ENCODE measurements at regions not wholly inside any gene's neighbourhood (a gene's known extent, or its start where the extent isn't known, plus 50 kb on each side); places are given as distances from the start of the nearest gene placed in this dataset.

DNA sequence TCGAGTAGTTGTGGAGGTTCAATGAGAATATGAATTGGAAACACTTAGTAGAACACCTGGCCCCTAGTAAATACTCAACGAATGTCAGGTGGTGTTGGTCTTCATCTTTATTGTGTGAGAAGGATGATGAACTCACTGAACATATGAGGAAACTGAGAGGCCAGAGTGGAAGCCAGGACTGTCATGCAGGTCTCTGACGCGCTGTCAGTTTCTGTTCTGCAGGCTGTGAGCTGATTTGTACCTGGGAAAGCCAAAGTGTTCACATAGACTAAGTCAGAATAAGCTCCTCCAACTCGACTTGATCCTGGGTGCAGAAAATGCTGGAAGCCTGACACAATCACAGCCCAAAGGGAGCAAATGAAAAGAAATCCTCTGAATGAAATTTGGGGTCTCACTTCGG is 222.2 kb downstream of the LY86 start:
- Mint-ChIP-seq H3K4me3 (peak overlapping the region; percentile 83 to 94 (median 93)), H3K36me3 (no peaks in the 10 kb centered on the region), H3K4me1 (peaks cover 19 to 23% of the 10 kb centered on the region in 2 donors), H3K27me3 (ENCODE audit: low read depth in 3 of 3) (peaks cover 0 to 5% (median 2%) of the 10 kb centered on the region in 3 donors), H3K9me3 (no peaks in the 10 kb centered on the region), H3K27ac (peak overlapping the region in 5 of 6 donors; percentile 25 to 90 (median 71))
- no peak for DNase-seq

DNA sequence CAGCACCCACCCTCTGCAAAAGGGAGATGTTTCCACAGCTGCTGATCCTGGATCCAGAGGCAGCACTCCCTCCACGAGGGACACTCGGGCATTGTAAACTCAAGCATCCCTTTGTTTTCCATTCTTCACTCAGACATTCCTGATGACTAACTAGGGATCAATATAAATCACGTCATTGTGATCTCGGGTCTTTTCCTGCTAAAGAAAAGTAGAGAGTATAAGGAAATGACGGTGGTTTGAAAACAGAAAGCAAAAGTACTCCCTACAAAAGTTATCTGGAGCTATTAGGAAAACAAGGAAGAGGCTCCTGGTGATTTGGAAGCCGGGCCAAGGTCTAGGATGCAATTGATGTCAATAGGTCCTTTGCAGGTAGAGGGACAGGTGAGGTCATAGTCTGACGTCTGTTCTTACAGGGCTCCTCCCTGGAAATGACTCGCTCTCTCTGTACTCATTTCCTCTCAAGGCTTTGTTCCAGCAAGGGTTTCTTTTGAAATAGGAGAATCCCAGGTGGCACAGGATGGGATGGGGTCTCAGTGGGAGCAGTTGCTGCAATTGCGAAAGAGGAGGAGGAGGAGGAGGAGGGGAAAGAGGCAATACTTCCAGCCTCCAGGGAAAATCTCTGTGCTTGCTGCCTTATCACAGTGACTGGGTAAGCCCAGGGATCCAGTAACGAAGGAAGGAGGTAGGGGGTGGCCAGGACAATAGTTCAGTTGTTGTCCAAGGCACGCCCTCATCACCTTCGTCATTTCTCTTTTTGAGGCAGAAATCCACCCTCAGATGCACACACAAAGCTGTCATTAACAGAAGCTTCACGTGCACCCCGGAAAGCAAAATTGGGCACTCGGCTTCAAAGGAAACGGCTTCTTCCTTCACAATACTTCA is 222.8 kb downstream of the LY86 start:
- Mint-ChIP-seq H3K36me3 (no peaks in the 10 kb centered on the region), H3K9me3 (no peaks in the 10 kb centered on the region), H3K4me3 (peak overlapping the region; percentile 83 to 94 (median 93)), H3K27ac (peak overlapping the region in 5 of 6 donors; percentile 71 to 91 (median 89)), H3K4me1 (peaks cover 19 to 23% of the 10 kb centered on the region in 2 donors), H3K27me3 (ENCODE audit: low read depth in 3 of 3) (peaks cover 0 to 5% (median 2%) of the 10 kb centered on the region in 3 donors)
- peak; percentile 22 to 29 (median 25) for DNase-seq

DNA sequence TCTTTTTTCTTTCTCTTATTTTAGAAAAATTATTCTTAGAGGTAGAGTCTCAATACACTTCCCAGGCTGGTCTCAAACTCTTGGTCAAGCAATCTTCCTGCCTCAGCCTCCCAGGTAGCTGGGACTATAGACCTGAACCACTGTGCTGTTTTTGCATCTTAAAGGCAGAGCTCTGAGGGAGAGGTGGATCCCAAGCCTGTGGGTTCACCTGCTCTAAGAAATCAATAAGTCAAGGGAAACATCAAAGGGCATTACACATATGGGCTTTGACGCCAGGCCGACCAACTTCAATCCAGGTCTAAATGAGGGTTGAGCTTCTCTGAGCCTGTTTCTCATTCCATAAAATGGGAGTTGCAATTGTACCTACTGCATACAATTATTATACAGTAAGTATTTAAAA is 223.9 kb downstream of the LY86 start:
- DNase-seq = no peak
- Mint-ChIP-seq H3K27me3 (ENCODE audit: low read depth in 3 of 3) (peaks cover 0 to 5% (median 2%) of the 10 kb centered on the region in 3 donors), H3K36me3 (no peaks in the 10 kb centered on the region), H3K4me1 (peaks cover 19 to 23% of the 10 kb centered on the region in 2 donors), H3K27ac (peak overlapping the region in 1 of 6 donors; percentile 12), H3K4me3 (peak overlapping the region in 4 of 5 donors; percentile 27 to 94 (median 89)), H3K9me3 (no peaks in the 10 kb centered on the region)

DNA sequence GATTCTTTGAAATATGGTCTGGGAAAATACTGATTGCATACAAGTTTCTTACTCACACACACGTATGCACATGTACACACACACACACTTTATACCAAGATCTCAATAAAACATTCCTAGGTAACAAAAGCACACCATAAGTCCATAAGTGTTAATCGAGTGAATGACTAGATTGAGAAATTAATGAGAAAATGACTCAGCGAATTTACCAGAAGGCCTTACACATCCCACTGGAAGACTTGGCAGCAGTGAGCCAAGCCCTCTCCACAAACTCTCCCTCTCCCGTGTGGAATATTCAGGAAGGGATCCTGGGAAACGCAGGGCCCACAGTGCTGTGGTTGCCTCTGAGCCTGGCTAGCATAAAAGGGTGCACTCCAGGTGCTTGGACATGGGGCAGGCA is 227.2 kb downstream of the LY86 start:
- H3K4me3 Mint-ChIP-seq = no peak overlapping the region
- H3K4me1 Mint-ChIP-seq = peaks cover 17% of the 10 kb centered on the region in 2 donors
- no peaks in the 10 kb centered on the region for H3K36me3 Mint-ChIP-seq
- peaks cover 0 to 13% (median 5%) of the 10 kb centered on the region in 3 donors for H3K27me3 Mint-ChIP-seq (ENCODE audit: low read depth in 3 of 3)
- H3K9me3 Mint-ChIP-seq = no peaks in the 10 kb centered on the region
- H3K27ac Mint-ChIP-seq = no peak overlapping the region
- DNase-seq = no peak

DNA sequence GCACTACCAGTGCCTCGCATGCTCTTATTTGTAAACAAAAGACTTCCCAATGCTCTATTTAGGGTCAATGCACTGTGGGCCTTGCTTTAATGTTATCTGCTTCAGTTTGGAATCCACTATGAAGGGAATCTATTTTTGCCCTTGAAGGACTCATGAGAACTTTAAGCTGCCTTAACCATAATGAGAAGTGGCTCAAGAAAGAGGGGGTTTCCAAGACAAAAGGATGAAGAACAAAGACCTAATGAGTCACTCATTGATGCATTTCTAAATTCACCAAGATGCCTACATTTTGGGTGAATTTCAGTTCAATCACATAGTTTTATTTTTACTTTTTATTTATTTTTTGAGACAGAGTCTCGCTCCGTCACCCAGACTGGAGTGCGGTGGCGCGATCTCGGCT is 228.2 kb downstream of the LY86 start:
- peaks cover 7% of the 10 kb centered on the region in 2 donors for H3K4me1 Mint-ChIP-seq
- no peaks in the 10 kb centered on the region for H3K36me3 Mint-ChIP-seq
- no peak for DNase-seq
- peaks cover 0 to 14% (median 5%) of the 10 kb centered on the region in 3 donors for H3K27me3 Mint-ChIP-seq (ENCODE audit: low read depth in 3 of 3)
- H3K4me3 Mint-ChIP-seq = no peak overlapping the region
- no peaks in the 10 kb centered on the region for H3K9me3 Mint-ChIP-seq
- H3K27ac Mint-ChIP-seq = no peak overlapping the region

DNA sequence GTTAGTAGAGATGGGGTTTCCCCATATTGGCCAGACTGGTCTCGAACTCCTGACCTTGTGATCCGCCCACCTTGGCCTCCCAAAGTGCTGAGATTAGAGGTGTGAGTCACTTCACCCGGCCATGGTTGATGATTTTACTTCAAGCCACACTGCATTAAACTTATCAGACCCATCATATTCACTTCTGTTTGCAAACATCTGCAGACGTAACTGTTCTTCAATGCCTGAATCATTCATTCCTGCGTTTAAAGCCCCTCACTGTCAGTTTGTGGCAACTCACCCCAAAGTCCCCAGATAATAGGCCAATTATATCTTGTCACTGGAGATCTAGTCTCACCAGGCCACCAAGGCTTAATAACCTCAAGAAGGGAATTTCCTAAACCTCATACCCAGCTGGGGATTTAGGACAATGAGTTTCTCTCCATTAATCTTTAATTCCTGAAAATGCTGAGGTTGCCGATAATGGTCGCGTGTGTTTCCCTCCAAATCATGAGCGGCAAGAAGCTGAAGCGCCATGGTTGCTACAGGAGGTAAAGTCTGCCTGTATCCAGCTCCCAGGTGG is 229.6 kb downstream of the LY86 start:
- peaks cover 0 to 2% of the 10 kb centered on the region in 2 donors for H3K4me1 Mint-ChIP-seq
- H3K36me3 Mint-ChIP-seq = no peaks in the 10 kb centered on the region
- H3K27ac Mint-ChIP-seq = no peak overlapping the region
- DNase-seq = no peak
- peaks cover 0 to 14% (median 2%) of the 10 kb centered on the region in 3 donors for H3K27me3 Mint-ChIP-seq (ENCODE audit: low read depth in 3 of 3)
- no peak overlapping the region for H3K4me3 Mint-ChIP-seq
- H3K9me3 Mint-ChIP-seq = no peaks in the 10 kb centered on the region

DNA sequence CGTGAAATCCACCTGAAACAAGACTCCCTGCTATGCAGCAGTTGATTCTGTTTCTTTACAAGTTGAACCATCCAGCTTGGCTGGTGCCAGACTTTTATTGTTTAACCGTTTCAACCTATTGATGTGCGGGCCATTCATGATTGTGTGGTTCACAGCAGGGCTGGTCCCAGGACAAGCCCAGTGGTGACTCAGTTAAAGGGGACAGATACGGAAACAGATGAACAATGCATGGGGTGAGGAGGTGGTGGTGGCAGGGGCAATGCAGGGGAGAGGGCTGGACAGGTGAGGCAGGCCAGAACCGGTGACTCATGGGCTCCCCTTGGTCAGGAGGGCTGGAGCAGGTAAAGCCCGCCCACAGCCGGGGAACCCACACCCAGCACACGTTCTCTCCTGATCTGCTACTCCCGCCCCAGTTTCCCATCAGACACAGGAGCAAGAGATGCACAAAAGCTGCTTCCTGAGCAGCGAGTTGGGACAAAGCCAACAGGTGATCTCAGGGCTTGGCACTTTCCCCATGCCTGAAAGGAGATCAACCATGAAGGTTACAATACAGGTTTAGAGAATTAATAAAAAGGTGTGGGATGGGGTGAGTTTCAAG is 232.2 kb downstream of the LY86 start:
- DNase-seq = no peak
- Mint-ChIP-seq H3K36me3 (no peaks in the 10 kb centered on the region), H3K4me1 (peaks cover 7 to 10% of the 10 kb centered on the region in 2 donors), H3K27ac (peak overlapping the region in 3 of 6 donors; percentile 33 to 59 (median 40)), H3K9me3 (no peaks in the 10 kb centered on the region), H3K4me3 (no peak overlapping the region), H3K27me3 (ENCODE audit: low read depth in 3 of 3) (peaks cover 3 to 19% (median 4%) of the 10 kb centered on the region in 3 donors)

DNA sequence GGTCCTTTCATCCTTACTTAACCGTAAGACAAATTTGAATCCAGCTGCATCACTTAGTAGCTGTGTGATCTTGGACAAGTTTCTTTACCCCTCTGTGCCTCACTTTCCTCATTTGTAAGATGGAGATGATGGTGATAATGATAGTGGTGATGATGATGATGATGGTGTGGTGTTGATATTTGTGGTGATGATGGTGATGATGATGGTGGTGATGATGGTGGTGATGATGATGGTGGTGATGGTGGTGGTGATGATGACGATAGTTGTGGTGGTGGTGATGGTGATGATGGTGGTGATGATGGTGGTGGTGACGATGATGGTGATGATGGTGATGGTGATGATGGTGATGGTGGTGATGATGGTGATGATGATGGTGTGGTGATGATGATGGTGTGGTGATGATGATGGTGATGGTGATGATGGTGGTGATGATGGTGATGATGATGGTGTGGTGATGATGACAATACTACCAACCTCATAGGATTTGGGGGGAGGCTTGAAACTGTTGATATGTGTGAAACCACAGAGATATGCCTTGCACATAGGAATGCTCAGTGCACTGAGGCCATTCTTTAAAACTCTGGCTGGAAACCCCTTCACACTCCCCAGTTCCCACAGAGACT is 233.2 kb downstream of the LY86 start:
- H3K4me3 Mint-ChIP-seq = no peak overlapping the region
- no peaks in the 10 kb centered on the region for H3K9me3 Mint-ChIP-seq
- H3K27ac Mint-ChIP-seq = no peak overlapping the region
- H3K36me3 Mint-ChIP-seq = no peaks in the 10 kb centered on the region
- peaks cover 4 to 20% (median 4%) of the 10 kb centered on the region in 3 donors for H3K27me3 Mint-ChIP-seq (ENCODE audit: low read depth in 3 of 3)
- DNase-seq = peak in 2 of 3 donors; percentile 24 to 33
- H3K4me1 Mint-ChIP-seq = peaks cover 12 to 20% of the 10 kb centered on the region in 2 donors

DNA sequence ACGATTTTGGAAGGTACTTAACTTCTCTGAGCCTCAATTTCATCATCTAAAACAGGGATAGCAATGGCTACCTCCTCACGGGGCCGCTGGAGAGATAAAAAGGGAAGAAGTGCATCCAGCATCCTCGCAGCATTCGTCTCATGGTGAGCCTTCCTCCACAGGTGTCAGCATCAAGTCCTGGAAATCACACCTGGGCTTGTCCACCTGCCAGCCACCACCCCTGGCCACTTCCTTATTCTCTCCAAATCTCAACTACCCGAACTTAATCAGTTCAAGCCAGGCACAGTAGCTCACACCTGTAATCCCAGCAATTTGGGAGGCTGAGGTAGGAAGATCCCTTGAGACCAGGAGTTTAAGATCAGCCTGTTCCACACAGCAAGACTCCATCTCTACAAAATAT is 234.5 kb downstream of the LY86 start:
- H3K27me3 Mint-ChIP-seq (ENCODE audit: low read depth in 3 of 3) = peaks cover 4 to 23% (median 5%) of the 10 kb centered on the region in 3 donors

DNA sequence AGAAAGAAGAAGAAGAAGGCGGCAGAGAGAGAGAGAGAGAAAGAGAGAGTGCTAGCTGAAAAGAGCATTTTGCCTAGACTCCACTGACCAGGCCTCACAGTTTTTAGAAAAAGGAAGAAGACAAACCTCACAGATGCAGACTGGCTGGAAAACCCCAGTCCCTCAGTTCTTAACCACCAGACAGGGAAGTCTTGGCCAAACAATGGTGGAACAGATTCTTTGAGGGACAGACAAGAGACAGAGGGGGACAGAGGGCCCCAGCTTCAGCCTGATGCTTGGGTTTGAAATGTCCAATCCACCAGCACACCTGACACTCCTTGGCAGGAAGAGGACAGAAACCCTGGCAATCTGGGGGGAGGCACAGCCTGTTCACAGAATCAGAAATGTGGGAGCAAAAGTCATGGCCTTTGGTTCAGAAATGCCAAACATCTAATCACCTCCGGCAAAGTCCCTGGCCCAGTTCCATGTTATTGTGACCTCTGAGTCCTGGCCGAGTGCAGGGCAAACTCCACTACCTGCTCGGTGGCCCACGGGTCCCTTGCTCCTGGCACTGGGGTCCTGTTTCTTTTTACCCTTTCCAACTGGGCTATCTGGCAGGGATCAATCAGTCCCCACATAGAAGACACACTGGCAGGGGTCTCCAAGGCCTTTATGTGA is 235.2 kb downstream of the LY86 start:
- H3K36me3 Mint-ChIP-seq = no peaks in the 10 kb centered on the region
- peak in 2 of 3 donors; percentile 14 to 18 for DNase-seq

More for the DNA sequence above, 234.5 kb downstream of the LY86 start:
- no peaks in the 10 kb centered on the region for H3K36me3 Mint-ChIP-seq
- peaks cover 15 to 25% of the 10 kb centered on the region in 2 donors for H3K4me1 Mint-ChIP-seq
- no peak overlapping the region for H3K4me3 Mint-ChIP-seq
- no peaks in the 10 kb centered on the region for H3K9me3 Mint-ChIP-seq
- no peak for DNase-seq
- peak overlapping the region in 4 of 6 donors; percentile 34 to 81 (median 48) for H3K27ac Mint-ChIP-seq

DNA sequence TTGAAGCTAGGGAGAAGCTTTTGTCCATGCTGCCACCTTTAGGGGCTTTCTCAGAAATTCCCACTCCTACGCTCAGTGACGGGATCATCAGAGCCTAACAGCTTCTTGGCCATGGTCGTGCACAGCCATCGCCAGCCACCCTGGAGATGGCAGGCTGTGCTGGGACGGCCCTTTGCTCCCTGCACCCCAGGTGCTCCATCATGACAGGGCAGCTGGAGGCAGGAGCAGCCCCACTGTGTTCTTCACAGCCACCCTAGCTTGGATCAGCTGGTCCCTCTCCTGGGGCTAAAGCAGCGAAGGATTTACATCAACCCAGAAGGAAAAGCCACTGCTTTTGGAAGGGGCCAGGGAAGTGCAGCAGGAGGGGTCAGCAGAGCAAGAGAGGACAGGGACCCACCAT is 235.9 kb downstream of the LY86 start:
- peaks cover 4 to 19% (median 10%) of the 10 kb centered on the region in 3 donors for H3K27me3 Mint-ChIP-seq (ENCODE audit: low read depth in 3 of 3)

More for the DNA sequence above, 235.2 kb downstream of the LY86 start:
- Mint-ChIP-seq H3K4me1 (peaks cover 15 to 25% of the 10 kb centered on the region in 2 donors), H3K9me3 (no peaks in the 10 kb centered on the region), H3K27me3 (ENCODE audit: low read depth in 3 of 3) (peaks cover 4 to 23% (median 10%) of the 10 kb centered on the region in 3 donors), H3K27ac (peak overlapping the region in 4 of 6 donors; percentile 34 to 81 (median 48)), H3K4me3 (no peak overlapping the region)

DNA sequence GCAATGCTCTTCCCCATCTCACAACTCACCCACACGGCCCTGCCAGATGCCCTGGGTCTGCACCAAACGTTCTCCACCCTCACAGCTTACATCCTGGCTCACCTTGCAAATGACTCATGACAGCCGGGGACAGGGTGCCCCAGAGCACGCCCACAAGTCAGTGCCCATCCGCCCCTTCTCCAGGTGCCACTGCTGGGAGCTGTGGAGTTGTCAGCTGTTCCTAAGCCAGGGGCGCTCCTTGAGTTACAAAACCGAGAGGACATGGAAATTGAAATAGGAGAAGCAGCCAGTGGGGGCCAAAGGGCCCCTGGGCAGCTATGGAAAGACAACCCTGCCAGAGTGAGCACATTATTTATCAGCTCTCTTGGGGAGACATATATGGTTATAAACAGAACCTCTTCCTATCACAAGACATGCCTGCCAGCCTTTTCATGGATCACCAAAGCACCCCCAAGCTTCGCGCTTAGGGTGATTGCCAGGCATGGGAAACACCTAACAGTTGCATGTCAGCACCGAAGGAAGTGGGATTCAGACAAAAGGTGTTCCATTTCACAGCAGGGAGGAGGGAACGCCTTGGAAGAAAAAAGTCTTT is 236.8 kb downstream of the LY86 start:
- Mint-ChIP-seq H3K27me3 (ENCODE audit: low read depth in 3 of 3) (peaks cover 4 to 16% (median 10%) of the 10 kb centered on the region in 3 donors), H3K36me3 (no peaks in the 10 kb centered on the region), H3K4me3 (no peak overlapping the region), H3K9me3 (no peaks in the 10 kb centered on the region), H3K4me1 (peaks cover 15 to 25% of the 10 kb centered on the region in 2 donors), H3K27ac (peak overlapping the region in 2 of 6 donors; percentile 54 to 60)
- no peak for DNase-seq

More for the DNA sequence above, 235.9 kb downstream of the LY86 start:
- Mint-ChIP-seq H3K4me3 (peak overlapping the region in 1 of 5 donors; percentile 30), H3K36me3 (no peaks in the 10 kb centered on the region), H3K27ac (no peak overlapping the region), H3K9me3 (no peaks in the 10 kb centered on the region), H3K4me1 (peaks cover 15 to 25% of the 10 kb centered on the region in 2 donors)
- no peak for DNase-seq

Data from immature natural killer cell (primary cell).